ENCODE measurements at regions not wholly inside any gene's neighbourhood (a gene's known extent, or its start where the extent isn't known, plus 50 kb on each side); places are given as distances from the start of the nearest gene placed in this dataset.

GRCh38 chr10:16231176-16231575, 205.6 kb upstream of the PTER start:
- TF ChIP-seq PCBP2 (IDR thresholded peaks at IDR 0.05; ENCODE audit: low read depth, low read length, poor library complexity, severe bottlenecking), result no peak
- TF ChIP-seq JUN (IDR thresholded peaks at IDR 0.05; ENCODE audit: borderline replicate concordance, low read depth, low read length), result no peak
- no peak for TF ChIP-seq JUN (CRISPR knock-in tag; IDR thresholded peaks at IDR 0.05; ENCODE audit: borderline replicate concordance)
- no peak for TF ChIP-seq SNRNP70 (optimal IDR thresholded peaks at IDR 0.05; ENCODE audit: low read depth, low read length)
- TF ChIP-seq ZNF354B (CRISPR knock-in tag; IDR thresholded peaks at IDR 0.05), result no peak
- no peak for TF ChIP-seq TSHZ1 (CRISPR knock-in tag; IDR thresholded peaks at IDR 0.05)
- TF ChIP-seq SIRT6 (IDR thresholded peaks at IDR 0.05; ENCODE audit: low read depth, low read length), result no peak
- no peak for TF ChIP-seq ZNF146 (CRISPR knock-in tag; IDR thresholded peaks at IDR 0.05; ENCODE audit: unreplicated experiment)
- TF ChIP-seq, protein P1, sequence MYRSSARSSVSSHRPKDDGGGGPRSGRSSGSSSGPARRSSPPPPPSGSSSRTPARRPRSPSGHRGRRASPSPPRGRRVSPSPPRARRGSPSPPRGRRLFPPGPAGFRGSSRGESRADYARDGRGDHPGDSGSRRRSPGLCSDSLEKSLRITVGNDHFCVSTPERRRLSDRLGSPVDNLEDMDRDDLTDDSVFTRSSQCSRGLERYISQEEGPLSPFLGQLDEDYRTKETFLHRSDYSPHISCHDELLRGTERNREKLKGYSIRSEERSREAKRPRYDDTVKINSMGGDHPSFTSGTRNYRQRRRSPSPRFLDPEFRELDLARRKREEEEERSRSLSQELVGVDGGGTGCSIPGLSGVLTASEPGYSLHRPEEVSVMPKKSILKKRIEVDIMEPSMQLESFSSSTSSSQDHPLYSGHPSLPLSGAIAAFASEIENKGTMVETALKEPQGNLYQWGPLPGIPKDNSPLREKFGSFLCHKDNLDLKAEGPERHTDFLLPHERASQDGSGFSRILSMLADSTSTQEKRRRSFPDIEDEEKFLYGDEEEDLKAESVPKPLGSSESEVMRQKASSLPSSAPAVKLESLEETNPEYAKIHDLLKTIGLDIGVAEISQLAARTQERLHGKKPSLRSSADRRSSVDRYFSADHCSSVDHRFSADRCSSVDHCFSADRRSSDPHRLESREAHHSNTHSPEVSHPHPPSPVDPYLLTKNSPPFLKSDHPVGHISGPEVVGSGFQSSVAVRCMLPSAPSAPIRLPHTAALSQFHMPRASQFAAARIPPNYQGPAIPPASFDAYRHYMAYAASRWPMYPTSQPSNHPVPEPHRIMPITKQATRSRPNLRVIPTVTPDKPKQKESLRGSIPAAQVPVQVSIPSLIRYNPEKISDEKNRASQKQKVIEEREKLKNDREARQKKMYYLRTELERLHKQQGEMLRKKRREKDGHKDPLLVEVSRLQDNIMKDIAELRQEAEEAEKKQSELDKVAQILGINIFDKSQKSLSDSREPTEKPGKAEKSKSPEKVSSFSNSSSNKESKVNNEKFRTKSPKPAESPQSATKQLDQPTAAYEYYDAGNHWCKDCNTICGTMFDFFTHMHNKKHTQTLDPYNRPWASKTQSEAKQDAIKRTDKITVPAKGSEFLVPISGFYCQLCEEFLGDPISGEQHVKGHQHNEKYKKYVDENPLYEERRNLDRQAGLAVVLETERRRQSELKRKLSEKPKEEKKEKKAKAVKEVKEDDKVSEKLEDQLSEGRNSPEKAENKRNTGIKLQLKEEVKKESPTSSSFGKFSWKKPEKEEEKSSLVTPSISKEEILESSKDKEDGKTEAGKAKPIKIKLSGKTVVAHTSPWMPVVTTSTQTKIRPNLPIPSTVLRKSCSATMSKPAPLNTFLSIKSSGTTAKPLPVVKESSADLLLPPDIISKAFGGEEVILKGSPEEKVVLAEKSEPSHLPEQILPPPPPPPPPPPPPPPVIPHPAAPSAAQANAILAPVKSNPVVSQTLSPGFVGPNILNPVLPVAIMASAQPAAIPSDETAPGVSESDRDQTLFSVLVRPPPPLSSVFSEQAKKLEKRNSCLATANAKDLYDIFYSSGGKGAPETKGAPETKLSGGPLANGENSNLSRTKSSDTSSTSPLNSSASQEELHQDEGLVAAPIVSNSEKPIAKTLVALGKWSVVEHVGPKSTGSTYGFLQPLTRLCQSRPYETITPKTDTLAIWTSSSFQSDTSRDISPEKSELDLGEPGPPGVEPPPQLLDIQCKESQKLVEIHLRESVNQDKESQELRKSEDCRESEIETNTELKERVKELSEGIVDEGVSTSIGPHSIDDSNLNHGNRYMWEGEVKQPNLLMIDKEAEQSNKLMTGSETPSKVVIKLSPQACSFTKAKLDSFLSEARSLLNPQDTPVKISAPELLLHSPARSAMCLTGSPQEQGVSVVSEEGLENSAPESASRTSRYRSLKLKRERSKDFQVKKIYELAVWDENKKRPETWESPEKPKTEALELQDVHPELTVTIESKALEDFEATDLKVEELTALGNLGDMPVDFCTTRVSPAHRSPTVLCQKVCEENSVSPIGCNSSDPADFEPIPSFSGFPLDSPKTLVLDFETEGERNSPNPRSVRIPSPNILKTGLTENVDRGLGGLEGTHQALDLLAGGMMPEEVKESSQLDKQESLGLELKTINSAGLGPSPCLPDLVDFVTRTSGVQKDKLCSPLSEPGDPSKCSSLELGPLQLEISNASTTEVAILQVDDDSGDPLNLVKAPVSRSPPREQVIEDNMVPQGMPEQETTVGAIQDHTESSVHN (IDR thresholded peaks at IDR 0.05; ENCODE audit: borderline replicate concordance in 1 of 2, low read depth in 1 of 2), result no peak
- TF ChIP-seq, protein P2, sequence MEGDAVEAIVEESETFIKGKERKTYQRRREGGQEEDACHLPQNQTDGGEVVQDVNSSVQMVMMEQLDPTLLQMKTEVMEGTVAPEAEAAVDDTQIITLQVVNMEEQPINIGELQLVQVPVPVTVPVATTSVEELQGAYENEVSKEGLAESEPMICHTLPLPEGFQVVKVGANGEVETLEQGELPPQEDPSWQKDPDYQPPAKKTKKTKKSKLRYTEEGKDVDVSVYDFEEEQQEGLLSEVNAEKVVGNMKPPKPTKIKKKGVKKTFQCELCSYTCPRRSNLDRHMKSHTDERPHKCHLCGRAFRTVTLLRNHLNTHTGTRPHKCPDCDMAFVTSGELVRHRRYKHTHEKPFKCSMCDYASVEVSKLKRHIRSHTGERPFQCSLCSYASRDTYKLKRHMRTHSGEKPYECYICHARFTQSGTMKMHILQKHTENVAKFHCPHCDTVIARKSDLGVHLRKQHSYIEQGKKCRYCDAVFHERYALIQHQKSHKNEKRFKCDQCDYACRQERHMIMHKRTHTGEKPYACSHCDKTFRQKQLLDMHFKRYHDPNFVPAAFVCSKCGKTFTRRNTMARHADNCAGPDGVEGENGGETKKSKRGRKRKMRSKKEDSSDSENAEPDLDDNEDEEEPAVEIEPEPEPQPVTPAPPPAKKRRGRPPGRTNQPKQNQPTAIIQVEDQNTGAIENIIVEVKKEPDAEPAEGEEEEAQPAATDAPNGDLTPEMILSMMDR (IDR thresholded peaks at IDR 0.05 in 2 of 3, conservative IDR thresholded peaks at IDR 0.05 in 1 of 3; ENCODE audit: insufficient read depth in 2 of 3, low read depth in 1 of 3, low read length in 3 of 3), result no peak
- TF ChIP-seq ZBTB11 (CRISPR knock-in tag; IDR thresholded peaks at IDR 0.05), result no peak
- no peak for TF ChIP-seq RAD21 (CRISPR knock-in tag; conservative IDR thresholded peaks at IDR 0.05 in 1 of 2, IDR thresholded peaks at IDR 0.05 in 1 of 2)
- TF ChIP-seq E2F4 (CRISPR knock-in tag; IDR thresholded peaks at IDR 0.05; ENCODE audit: low read depth), result no peak
- no peak for TF ChIP-seq PTBP1 (IDR thresholded peaks at IDR 0.05; ENCODE audit: low read depth, low read length)
